ENCODE measurements at regions not wholly inside any gene's neighbourhood (a gene's known extent, or its start where the extent isn't known, plus 50 kb on each side); places are given as distances from the start of the nearest gene placed in this dataset.
A peak's percentile ranks its signal among the peaks of the same experiment; 100 is the strongest.

GRCh38 chr14:85731186-85731585 lies 201.2 kb downstream of the FLRT2 start:
- Histone ChIP-seq H3K4ac (ENCODE audit: low read depth, low read length) (no peak overlapping the region), H2AK5ac (ENCODE audit: low read depth, low read length) (no peak overlapping the region), H2BK15ac (ENCODE audit: low read depth, low read length) (no peak overlapping the region), H2BK5ac (ENCODE audit: low read depth, low read length, poor library complexity, severe bottlenecking) (no peak overlapping the region), H3K27me3 (ENCODE audit: control insufficient read depth, insufficient read depth, low read length) (no peaks in the 10 kb centered on the region), H3K27ac (ENCODE audit: insufficient read depth, low read length) (no peak overlapping the region), H3K14ac (replicated peaks; ENCODE audit: low read depth, low read length) (no peak overlapping the region), H3K36me3 (ENCODE audit: control insufficient read depth, insufficient read depth, low read length) (no peaks in the 10 kb centered on the region), H2AK9ac (replicated peaks; ENCODE audit: low read depth, low read length, poor library complexity) (no peak overlapping the region), H3K9ac (ENCODE audit: low read depth, low read length) (no peak overlapping the region), H4K20me1 (ENCODE audit: insufficient read depth, low read length) (no peaks in the 10 kb centered on the region), H2BK20ac (ENCODE audit: low read depth, low read length) (no peak overlapping the region), H2AFZ (replicated peaks; ENCODE audit: low read length, poor library complexity) (no peak overlapping the region), H3K4me2 (ENCODE audit: low read depth, low read length) (no peak overlapping the region), H3K56ac (ENCODE audit: extremely low read depth, insufficient read depth, low read length) (no peak overlapping the region), H3K4me1 (ENCODE audit: control insufficient read depth, insufficient read depth, low read length) (no peaks in the 10 kb centered on the region), H3K9me3 (ENCODE audit: control insufficient read depth, insufficient read depth, low read length) (no peaks in the 10 kb centered on the region), H3K79me1 (ENCODE audit: low read depth in 1 of 2, low read length in 2 of 2) (no peaks in the 10 kb centered on the region), H4K8ac (ENCODE audit: low read depth in 2 of 2, low read length in 2 of 2) (no peak overlapping the region), H2BK120ac (ENCODE audit: low read depth, low read length) (no peak overlapping the region), H3K9me1 (ENCODE audit: insufficient read depth, low read length) (no peaks in the 10 kb centered on the region), H3K18ac (ENCODE audit: low read depth, low read length) (no peak overlapping the region), H4K5ac (ENCODE audit: low read depth, low read length) (no peak overlapping the region), H3K4me3 (ENCODE audit: insufficient read depth, low read depth, low read length) (no peak overlapping the region), H4K91ac (ENCODE audit: insufficient read depth, low read depth, low read length) (no peak overlapping the region), H3K23ac (ENCODE audit: low read depth, low read length) (no peak overlapping the region)
- no TSS peak for BruUV-seq (replicated peaks)
- ChIA-PET POLR2A (ENCODE audit: unreplicated experiment) (no interaction called here), CTCF (no interaction called here)
- ATAC-seq (ENCODE audit: low read depth) (peak; percentile 96), DNase-seq (peak; percentile 64)
- no peak for TF ChIP-seq ELK1 (IDR thresholded peaks at IDR 0.05; ENCODE audit: borderline replicate concordance, low read depth, low read length)
- no peak for TF ChIP-seq MAZ (IDR thresholded peaks at IDR 0.05; ENCODE audit: borderline replicate concordance, low read depth, low read length)
- TF ChIP-seq MAFK (IDR thresholded peaks at IDR 0.05; ENCODE audit: low read depth, low read length): no peak
- no peak for TF ChIP-seq CEBPB (IDR thresholded peaks at IDR 0.05; ENCODE audit: low read depth, low read length)
- TF ChIP-seq USF2 (IDR thresholded peaks at IDR 0.05; ENCODE audit: low read depth, low read length): no peak
- no peak for TF ChIP-seq RCOR1 (IDR thresholded peaks at IDR 0.05; ENCODE audit: insufficient replicate concordance, low read length)
- no peak for TF ChIP-seq NFE2L2 (IDR thresholded peaks at IDR 0.05; ENCODE audit: low read depth, low read length)
- no peak for TF ChIP-seq CTCF (conservative IDR thresholded peaks at IDR 0.05; ENCODE audit: low read depth, low read length)
- TF ChIP-seq RAD21 (IDR thresholded peaks at IDR 0.05; ENCODE audit: low read length): no peak
- no peak for TF ChIP-seq CHD1 (IDR thresholded peaks at IDR 0.05; ENCODE audit: low read depth, low read length)
- no peak for TF ChIP-seq SMC3 (IDR thresholded peaks at IDR 0.05; ENCODE audit: low read depth, low read length)
- TF ChIP-seq FOS (IDR thresholded peaks at IDR 0.05; ENCODE audit: low read depth, low read length): no peak
- TF ChIP-seq BHLHE40 (IDR thresholded peaks at IDR 0.05; ENCODE audit: low read depth, low read length): no peak
- TF ChIP-seq MXI1 (IDR thresholded peaks at IDR 0.05; ENCODE audit: borderline replicate concordance, low read depth, low read length): no peak
- no peak for TF ChIP-seq RFX5 (IDR thresholded peaks at IDR 0.05; ENCODE audit: low read depth, low read length)
- TF ChIP-seq POLR2A (IDR thresholded peaks at IDR 0.05; ENCODE audit: low read depth, low read length): no peak
- intact Hi-C loops (cut with micrococcal nuclease) (no loop called here), dilution Hi-C loops (cut with HindIII; ENCODE audit: low sequenced_read_pairs, unreplicated experiment) (no loop called here), in situ Hi-C loops (cut with MboI; ENCODE audit: low sequenced_read_pairs) (no loop called here)

Measured in IMR-90 (cell line).